PC-3 (cell line): ENCODE measurements at regions not wholly inside any gene's neighbourhood (a gene's known extent, or its start where the extent isn't known, plus 50 kb on each side); places are given as distances from the start of the nearest gene placed in this dataset.

Source experiments
- ATAC-seq: fragments of 200-7000 bp; cut with Tn5 transposase; 2 replicates; pipeline ENCODE4 v1.9.1; 2020; ENCODE audit warnings: mild to moderate bottlenecking, moderate library complexity
- BruUV-seq: library from RNA; stranded (reverse); fragments of 400-500 nt; replicated peaks from 2 replicates; lab custom pipeline; 2021; lab: Mats Ljungman, UMichigan
- CTCF ChIA-PET: fragments of 300-600 bp; sonication (Branson Sonifier 250); formaldehyde crosslinking; loops from one replicate; lab custom pipeline; 2022; ENCODE audit warnings: antibody characterized with exemption; lab: Charles Lee
- POLR2A ChIA-PET: fragments of 300-600 bp; sonication (Branson Sonifier 250); formaldehyde crosslinking; loops from one replicate; lab custom pipeline; 2022; ENCODE audit warnings: antibody characterized with exemption; ENCODE audit not compliant: unreplicated experiment; lab: Charles Lee
- DNase-seq: peaks from one replicate; pipeline ENCODE4 v3.0.0-alpha.2; 2015
- H2AFZ ChIP-seq: fragments of 300-600 bp; sonication (generic); 2 replicates; pipeline ENCODE4 v1.6.0; 2016; ENCODE audit warnings: antibody characterized with exemption, low read length
- H3F3A ChIP-seq: fragments of 300-600 bp; sonication (generic); one replicate; pipeline ENCODE4 v1.6.0; 2017; ENCODE audit warnings: antibody characterized with exemption, low read length, control low read depth, mild to moderate bottlenecking; ENCODE audit not compliant: unreplicated experiment
- H3K27ac ChIP-seq: fragments of 300-600 bp; sonication (generic); 2 replicates; pipeline ENCODE4 v1.5.1; 2016; ENCODE audit warnings: mild to moderate bottlenecking, low read length
- H3K27me3 ChIP-seq: fragments of 300-600 bp; sonication (generic); 2 replicates; pipeline ENCODE4 v1.6.1; 2016; ENCODE audit warnings: low read length, mixed read lengths
- H3K36me3 ChIP-seq: fragments of 300-600 bp; sonication (generic); 2 replicates; pipeline ENCODE4 v1.6.1; 2016; ENCODE audit warnings: low read depth, mixed run types, low read length, mixed read lengths
- H3K4me1 ChIP-seq: fragments of 300-600 bp; sonication (generic); 2 replicates; pipeline ENCODE4 v1.5.1; 2016; ENCODE audit warnings: low read length; ENCODE audit not compliant: insufficient read depth
- H3K4me2 ChIP-seq: fragments of 300-600 bp; sonication (generic); 2 replicates; pipeline ENCODE4 v1.6.0; 2016; ENCODE audit warnings: low read length
- H3K4me3 ChIP-seq: fragments of 300-600 bp; sonication (generic); 2 replicates; pipeline ENCODE4 v1.5.1; 2016; ENCODE audit warnings: mild to moderate bottlenecking, low read length, mixed read lengths
- H3K79me2 ChIP-seq: fragments of 300-600 bp; sonication (generic); 2 replicates; pipeline ENCODE4 v1.6.1; 2017; ENCODE audit warnings: low read length, mixed read lengths
- H3K9ac ChIP-seq: fragments of 300-600 bp; sonication (generic); 2 replicates; pipeline ENCODE4 v1.6.0; 2016; ENCODE audit warnings: mild to moderate bottlenecking, low read length
- H3K9me2 ChIP-seq: fragments of 300-600 bp; sonication (generic); replicated peaks from 2 replicates; pipeline ENCODE4 v1.6.1; 2016; ENCODE audit warnings: mixed run types, low read length, mixed read lengths
- H3K9me3 ChIP-seq: fragments of 300-600 bp; sonication (generic); 2 replicates; pipeline ENCODE4 v1.6.1; 2016; ENCODE audit warnings: low read length, mixed read lengths
- H4K20me1 ChIP-seq: fragments of 300-600 bp; sonication (generic); 2 replicates; pipeline ENCODE4 v1.6.1; 2016; ENCODE audit warnings: low read length, mixed read lengths
- CTCF ChIP-seq: fragments of 300-600 bp; sonication (generic); conservative IDR thresholded peaks from 2 replicates; pipeline ENCODE4 v1.5.1; 2017; ENCODE audit warnings: antibody characterized with exemption, low read depth, mild to moderate bottlenecking, low read length
- EZH2 ChIP-seq: fragments of 300-600 bp; sonication (generic); IDR thresholded peaks from one replicate; pipeline ENCODE4 v1.6.1; 2017; ENCODE audit warnings: antibody characterized with exemption, mild to moderate bottlenecking, low read length; ENCODE audit not compliant: unreplicated experiment
- EZH2phosphoT487 ChIP-seq: fragments of 300-600 bp; sonication (generic); IDR thresholded peaks from 2 replicates; pipeline ENCODE4 v1.6.1; 2018; ENCODE audit warnings: mild to moderate bottlenecking, antibody characterized with exemption, low read length, borderline replicate concordance
- intact Hi-C: fragments of 100-400 bp; cut with micrococcal nuclease; formaldehyde crosslinking; loops from 2 replicates; pipeline ENCODE4 v1.9.0; 2023

GRCh38 chr1:64368344-64368743 lies 101.6 kb upstream of the CACHD1 start:
- Histone ChIP-seq H3K36me3 (no peaks in the 10 kb centered on the region), H3K27me3 (no peaks in the 10 kb centered on the region), H3K9me3 (no peaks in the 10 kb centered on the region), H3F3A (no peaks in the 10 kb centered on the region), H3K27ac (no peak overlapping the region), H2AFZ (no peak overlapping the region), H3K79me2 (no peaks in the 10 kb centered on the region), H3K9ac (no peak overlapping the region), H3K4me1 (no peaks in the 10 kb centered on the region), H3K9me2 (no peaks in the 10 kb centered on the region), H3K4me2 (no peak overlapping the region), H4K20me1 (no peaks in the 10 kb centered on the region), H3K4me3 (no peak overlapping the region)
- DNase-seq (no peak), ATAC-seq (no peak)
- POLR2A ChIA-PET = interaction anchor here (0.7 kb wide), 1 partner anchor 200 kb away, joined by 4 read pairs; no protein-coding TSS in a partner anchor
- no TSS peak for BruUV-seq
- CTCF ChIA-PET = no interaction called here
- intact Hi-C loops = no loop called here
- TF ChIP-seq EZH2 (no peak), CTCF (no peak), EZH2phosphoT487 (no peak)

GRCh38 chr1:64378826-64379225 lies 91.1 kb upstream of the CACHD1 start:
- Histone ChIP-seq H3F3A (no peaks in the 10 kb centered on the region), H3K27me3 (no peaks in the 10 kb centered on the region), H2AFZ (no peak overlapping the region), H4K20me1 (no peaks in the 10 kb centered on the region), H3K27ac (no peak overlapping the region), H3K9me3 (no peaks in the 10 kb centered on the region), H3K4me2 (no peak overlapping the region), H3K4me1 (no peaks in the 10 kb centered on the region), H3K9me2 (no peaks in the 10 kb centered on the region), H3K36me3 (no peaks in the 10 kb centered on the region), H3K9ac (no peak overlapping the region), H3K4me3 (no peak overlapping the region), H3K79me2 (no peaks in the 10 kb centered on the region)
- ATAC-seq = no peak
- no TSS peak for BruUV-seq
- CTCF ChIA-PET = no interaction called here
- POLR2A ChIA-PET = no interaction called here
- no peak for DNase-seq
- TF ChIP-seq CTCF (peak; percentile 38; the same call in 1 of the 2 replicates), EZH2phosphoT487 (no peak)
- intact Hi-C loops = no loop called here

GRCh38 chr1:64387389-64388285 lies 82.3 kb upstream of the CACHD1 start:
- no peaks in the 10 kb centered on the region for H3K79me2 ChIP-seq
- H3K4me3 ChIP-seq = no peak overlapping the region; the same call in 1 of the 2 replicates
- peak overlapping the region; percentile 58 for H3K4me2 ChIP-seq
- H3K9me3 ChIP-seq = no peaks in the 10 kb centered on the region
- DNase-seq (peak; percentile 53), ATAC-seq (peak; percentile 94)
- H3F3A ChIP-seq = no peaks in the 10 kb centered on the region
- BruUV-seq = no TSS peak
- H3K4me1 ChIP-seq = peaks cover 18% of the 10 kb centered on the region
- POLR2A ChIA-PET = no interaction called here
- intact Hi-C loops = loop anchor here (1.0 to 10.0 kb wide), 5 partner anchors 45 to 437 kb away; no protein-coding TSS in a partner anchor
- no peaks in the 10 kb centered on the region for H4K20me1 ChIP-seq
- H3K27ac ChIP-seq = no peak overlapping the region
- TF ChIP-seq EZH2phosphoT487 (no peak), CTCF (no peak), EZH2 (no peak)
- H3K36me3 ChIP-seq = no peaks in the 10 kb centered on the region
- no peaks in the 10 kb centered on the region for H3K27me3 ChIP-seq
- H2AFZ ChIP-seq = 0 out of 2 replicates have a peak overlapping the region, but pooled peaks have one; percentile 11
- H3K9me2 ChIP-seq = 0 out of 2 replicates have a peak, but pooled peaks cover 8% of the 10 kb centered on the region
- H3K9ac ChIP-seq = no peak overlapping the region
- CTCF ChIA-PET = no interaction called here
